ENCODE measurements at regions not wholly inside any gene's neighbourhood (a gene's known extent, or its start where the extent isn't known, plus 50 kb on each side); places are given as distances from the start of the nearest gene placed in this dataset.
A peak's percentile ranks its signal among the peaks of the same experiment; 100 is the strongest.

DNA sequence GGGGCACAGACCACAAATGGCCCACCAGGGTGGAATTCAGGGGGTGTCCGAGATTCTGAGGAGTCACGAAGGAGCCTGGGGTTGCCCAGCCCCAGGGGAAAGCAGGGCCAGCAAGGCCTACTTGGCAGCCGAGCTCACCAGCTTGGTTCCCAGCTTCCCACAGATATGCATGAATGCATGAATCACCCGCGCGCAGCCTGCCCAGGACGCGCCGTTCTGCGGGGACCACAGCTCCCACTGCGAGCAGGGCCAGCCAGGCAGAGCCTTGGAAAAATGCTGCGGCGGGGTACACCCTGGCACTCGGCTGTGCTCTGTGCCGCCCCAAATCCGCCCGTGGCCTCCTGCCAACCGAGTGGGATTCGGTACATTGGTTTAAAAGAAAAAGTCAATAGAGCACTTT lies 211.0 kb downstream of the NFATC2 start:
- 82% methylated on average over 16 of the region's 19 CpGs for WGBS (ENCODE audit: missing lambda C conversion rate)
- ATAC-seq (no peak), FAIRE-seq (no peak), DNase-seq (ENCODE audit: low read depth in 1 of 2, low spot score in 1 of 2) (no peak)
- TF ChIP-seq, protein P1, sequence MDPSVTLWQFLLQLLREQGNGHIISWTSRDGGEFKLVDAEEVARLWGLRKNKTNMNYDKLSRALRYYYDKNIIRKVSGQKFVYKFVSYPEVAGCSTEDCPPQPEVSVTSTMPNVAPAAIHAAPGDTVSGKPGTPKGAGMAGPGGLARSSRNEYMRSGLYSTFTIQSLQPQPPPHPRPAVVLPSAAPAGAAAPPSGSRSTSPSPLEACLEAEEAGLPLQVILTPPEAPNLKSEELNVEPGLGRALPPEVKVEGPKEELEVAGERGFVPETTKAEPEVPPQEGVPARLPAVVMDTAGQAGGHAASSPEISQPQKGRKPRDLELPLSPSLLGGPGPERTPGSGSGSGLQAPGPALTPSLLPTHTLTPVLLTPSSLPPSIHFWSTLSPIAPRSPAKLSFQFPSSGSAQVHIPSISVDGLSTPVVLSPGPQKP (IDR thresholded peaks at IDR 0.05; ENCODE audit: low read depth, low read length) = no peak
- no peak for TF ChIP-seq JUNB (IDR thresholded peaks at IDR 0.05)
- no peak for TF ChIP-seq NPAS2 (CRISPR knock-in tag; IDR thresholded peaks at IDR 0.05; ENCODE audit: borderline replicate concordance)
- no peak for TF ChIP-seq NFE2L2 (conservative IDR thresholded peaks at IDR 0.05; ENCODE audit: low read length)
- TF ChIP-seq EHMT2 (IDR thresholded peaks at IDR 0.05; ENCODE audit: low read depth) = no peak
- TF ChIP-seq, protein P2, sequence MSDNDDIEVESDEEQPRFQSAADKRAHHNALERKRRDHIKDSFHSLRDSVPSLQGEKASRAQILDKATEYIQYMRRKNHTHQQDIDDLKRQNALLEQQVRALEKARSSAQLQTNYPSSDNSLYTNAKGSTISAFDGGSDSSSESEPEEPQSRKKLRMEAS (IDR thresholded peaks at IDR 0.05) = no peak
- no peak for TF ChIP-seq RARB (CRISPR knock-in tag; IDR thresholded peaks at IDR 0.05)
- TF ChIP-seq POLR2A (IDR thresholded peaks at IDR 0.05; ENCODE audit: low read length) = no peak
- TF ChIP-seq, protein P3, sequence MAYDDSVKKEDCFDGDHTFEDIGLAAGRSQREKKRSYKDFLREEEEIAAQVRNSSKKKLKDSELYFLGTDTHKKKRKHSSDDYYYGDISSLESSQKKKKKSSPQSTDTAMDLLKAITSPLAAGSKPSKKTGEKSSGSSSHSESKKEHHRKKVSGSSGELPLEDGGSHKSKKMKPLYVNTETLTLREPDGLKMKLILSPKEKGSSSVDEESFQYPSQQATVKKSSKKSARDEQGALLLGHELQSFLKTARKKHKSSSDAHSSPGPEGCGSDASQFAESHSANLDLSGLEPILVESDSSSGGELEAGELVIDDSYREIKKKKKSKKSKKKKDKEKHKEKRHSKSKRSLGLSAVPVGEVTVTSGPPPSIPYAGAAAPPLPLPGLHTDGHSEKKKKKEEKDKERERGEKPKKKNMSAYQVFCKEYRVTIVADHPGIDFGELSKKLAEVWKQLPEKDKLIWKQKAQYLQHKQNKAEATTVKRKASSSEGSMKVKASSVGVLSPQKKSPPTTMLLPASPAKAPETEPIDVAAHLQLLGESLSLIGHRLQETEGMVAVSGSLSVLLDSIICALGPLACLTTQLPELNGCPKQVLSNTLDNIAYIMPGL (CRISPR knock-in tag; IDR thresholded peaks at IDR 0.05; ENCODE audit: borderline replicate concordance) = no peak
- no peak for TF ChIP-seq GATA3 (IDR thresholded peaks at IDR 0.05; ENCODE audit: borderline replicate concordance)
- no peak for TF ChIP-seq KDM5A (IDR thresholded peaks at IDR 0.05)
- TF ChIP-seq CHD4 (IDR thresholded peaks at IDR 0.05; ENCODE audit: borderline replicate concordance) = no peak
- no peak for TF ChIP-seq EP300 (IDR thresholded peaks at IDR 0.05)
- peak overlapping the region in 1 of 2 experiments; percentile 34; a peak in 1 of 6 replicates for H3K27ac ChIP-seq
- H3K4me3 ChIP-seq = no peak overlapping the region
- H3K9me3 ChIP-seq = peaks cover 4% of the 10 kb centered on the region; the same call in 2 of the 3 replicates
- ChIA-PET CTCF (interaction anchor here (1.1 to 3.0 kb wide), 7 partner anchors 13 to 350 kb away, joined by 3 to 16 read pairs (median 4); no protein-coding TSS in a partner anchor), POLR2A (no interaction called here)
- H3K4me2 ChIP-seq = no peak overlapping the region
- peaks cover 15% of the 10 kb centered on the region; the same call in 2 of the 3 replicates for H3K4me1 ChIP-seq

DNA sequence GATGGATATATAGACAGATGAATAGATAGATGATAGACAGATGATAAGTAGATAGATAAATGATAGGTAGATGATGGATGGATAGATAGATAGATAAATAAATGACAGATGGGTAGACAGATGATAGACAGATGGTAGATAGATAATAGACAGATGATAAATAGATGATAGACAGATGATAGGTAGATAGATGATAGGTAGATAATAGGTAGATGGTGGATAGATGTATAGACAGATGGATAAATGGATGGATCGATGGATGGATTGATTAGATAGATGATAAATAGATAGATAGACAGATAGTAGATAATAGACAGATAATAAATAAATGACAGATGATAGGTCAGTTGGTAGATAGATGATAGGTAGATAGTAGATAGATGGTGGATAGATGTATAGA lies 212.7 kb downstream of the NFATC2 start:
- ChIA-PET CTCF (interaction anchor here (1.1 to 10.0 kb wide), 3 partner anchors 14 to 342 kb away, joined by 3 to 94 read pairs (median 60); no protein-coding TSS in a partner anchor), POLR2A (no interaction called here)
- peaks cover 4% of the 10 kb centered on the region; the same call in 2 of the 3 replicates for H3K9me3 ChIP-seq
- no peak overlapping the region for H3K27ac ChIP-seq
- FAIRE-seq (no peak), ATAC-seq (no peak), DNase-seq (ENCODE audit: low read depth in 1 of 2, low spot score in 1 of 2) (no peak)
- TF ChIP-seq CHD4 (IDR thresholded peaks at IDR 0.05; ENCODE audit: borderline replicate concordance) (no peak), HDAC2 (IDR thresholded peaks at IDR 0.05) (no peak), JUNB (IDR thresholded peaks at IDR 0.05) (no peak), ZFP36 (IDR thresholded peaks at IDR 0.05; ENCODE audit: borderline replicate concordance, partially characterized antibody) (no peak), HOXB5 (CRISPR knock-in tag; IDR thresholded peaks at IDR 0.05) (no peak), MAZ (IDR thresholded peaks at IDR 0.05; ENCODE audit: borderline replicate concordance, low read depth, low read length) (no peak), FOSL2 (IDR thresholded peaks at IDR 0.05) (no peak), FOSL2 (CRISPR knock-in tag; IDR thresholded peaks at IDR 0.05) (no peak), CHD2 (IDR thresholded peaks at IDR 0.05; ENCODE audit: low read length, partially characterized antibody) (no peak)
- H3K4me1 ChIP-seq = 0 out of 3 replicates have a peak, but pooled peaks cover 2% of the 10 kb centered on the region
- H3K4me3 ChIP-seq = no peak overlapping the region
- WGBS (ENCODE audit: missing lambda C conversion rate) = 88% methylated on average over 1 of the region's 1 CpG
- no peak overlapping the region for H3K4me2 ChIP-seq

DNA sequence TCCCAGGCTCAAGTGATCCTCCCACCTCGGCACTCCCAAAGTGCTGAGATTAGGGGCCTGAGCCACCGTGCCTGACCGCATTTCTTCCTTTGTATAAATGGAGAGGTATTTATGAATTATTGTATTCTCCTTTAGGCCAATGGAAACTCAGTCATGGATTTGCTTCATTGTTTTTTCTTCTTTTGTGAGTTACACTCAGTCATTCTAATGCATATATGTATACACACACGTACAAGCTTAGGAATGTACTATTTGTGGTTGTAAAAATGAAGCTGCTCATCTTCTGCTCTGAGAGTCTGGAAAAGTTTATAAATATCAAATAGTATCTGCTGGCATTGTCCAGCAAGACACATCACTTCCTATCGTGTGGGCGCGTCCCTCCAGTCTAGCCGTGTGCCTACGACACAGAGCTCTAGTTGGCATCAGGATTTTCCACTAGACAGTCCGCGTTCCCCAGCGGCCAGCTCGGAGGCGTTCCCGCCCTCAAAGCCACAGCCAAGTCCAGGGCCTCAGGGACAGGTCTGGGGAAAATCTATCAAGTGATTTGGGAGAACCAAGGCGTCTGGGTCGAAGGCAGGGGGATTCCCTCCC lies 215.2 kb downstream of the NFATC2 start:
- H3K9me3 ChIP-seq = peaks cover 4% of the 10 kb centered on the region; the same call in 2 of the 3 replicates
- WGBS (ENCODE audit: missing lambda C conversion rate) = 62% methylated on average over 17 of the region's 17 CpGs
- no peak for DNase-seq (ENCODE audit: low read depth in 1 of 2, low spot score in 1 of 2)

More for the DNA sequence above, 215.2 kb downstream of the NFATC2 start:
- TF ChIP-seq POLR2A (IDR thresholded peaks at IDR 0.05; ENCODE audit: low read length) (no peak), EHMT2 (IDR thresholded peaks at IDR 0.05; ENCODE audit: low read depth) (no peak)
- TF ChIP-seq, protein P4, sequence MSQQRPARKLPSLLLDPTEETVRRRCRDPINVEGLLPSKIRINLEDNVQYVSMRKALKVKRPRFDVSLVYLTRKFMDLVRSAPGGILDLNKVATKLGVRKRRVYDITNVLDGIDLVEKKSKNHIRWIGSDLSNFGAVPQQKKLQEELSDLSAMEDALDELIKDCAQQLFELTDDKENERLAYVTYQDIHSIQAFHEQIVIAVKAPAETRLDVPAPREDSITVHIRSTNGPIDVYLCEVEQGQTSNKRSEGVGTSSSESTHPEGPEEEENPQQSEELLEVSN (IDR thresholded peaks at IDR 0.05; ENCODE audit: borderline replicate concordance, low read depth) = no peak
- no peak overlapping the region for H3K4me3 ChIP-seq
- no peaks in the 10 kb centered on the region for H3K4me1 ChIP-seq
- FAIRE-seq = no peak
- H3K4me2 ChIP-seq = no peak overlapping the region
- CTCF ChIA-PET = interaction anchor here (0.8 to 10.0 kb wide), 4 partner anchors 20 to 346 kb away, joined by 3 to 94 read pairs (median 32); no protein-coding TSS in a partner anchor
- ATAC-seq = peak in 1 of 2 experiments; percentile 43; a peak in 3 of 6 replicates
- POLR2A ChIA-PET = no interaction called here
- H3K27ac ChIP-seq = peak overlapping the region in 1 of 2 experiments; percentile 42; a peak in 1 of 6 replicates
